NCI-H2107 (cell line): ENCODE measurements at regions not wholly inside any gene's neighbourhood (a gene's known extent, or its start where the extent isn't known, plus 50 kb on each side); places are given as distances from the start of the nearest gene placed in this dataset.
"Not testable (repeated sequence)": the region's sequence is repeated elsewhere in the genome, so short reads cannot be mapped to it uniquely, and the experiment has no call there.

Source experiments
- DNase-seq: peaks from one replicate; lab custom pipeline; 2025; lab: John Stamatoyannopoulos, UW

DNA sequence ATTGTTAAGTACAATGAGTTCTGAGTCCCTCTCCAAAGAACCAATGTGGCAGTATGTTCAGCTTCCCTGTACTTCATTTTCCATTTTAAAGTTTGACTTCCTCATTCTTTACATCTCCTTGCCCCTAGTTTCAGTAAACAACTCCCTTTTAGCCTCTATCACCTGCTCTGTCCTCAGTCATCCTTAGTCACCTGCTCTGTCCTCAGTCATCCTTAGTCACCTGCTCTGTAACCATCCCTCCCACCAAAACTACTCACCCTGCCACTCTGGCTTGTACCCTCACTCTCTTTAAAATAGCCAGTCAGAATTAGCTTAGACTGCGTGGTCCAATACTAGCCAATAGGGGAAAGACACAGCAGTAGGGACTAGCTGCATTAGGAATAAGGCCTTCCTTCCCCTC lies 259.9 kb upstream of the TBL1XR1 start:
- not testable (repeated sequence) for DNase-seq

DNA sequence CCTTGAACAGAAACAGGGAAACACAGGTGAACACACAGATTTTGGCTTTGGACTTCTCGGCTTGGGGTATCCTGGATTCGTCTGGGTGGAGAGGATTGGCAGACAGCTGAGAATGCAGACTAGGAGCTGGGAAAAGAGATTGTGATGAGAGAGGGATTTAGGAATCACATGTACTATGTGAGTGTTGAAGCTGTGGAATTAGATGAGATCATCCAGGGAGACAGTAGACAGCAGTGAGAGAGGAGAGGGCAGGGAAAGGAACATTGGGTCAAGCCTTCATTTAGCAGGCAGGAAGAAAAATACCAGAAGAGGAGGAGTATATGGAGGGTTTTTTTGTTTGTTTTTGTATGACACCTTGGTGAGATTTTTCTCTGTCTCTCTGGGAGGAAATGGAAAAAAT lies 262.1 kb upstream of the TBL1XR1 start:
- DNase-seq = no peak

DNA sequence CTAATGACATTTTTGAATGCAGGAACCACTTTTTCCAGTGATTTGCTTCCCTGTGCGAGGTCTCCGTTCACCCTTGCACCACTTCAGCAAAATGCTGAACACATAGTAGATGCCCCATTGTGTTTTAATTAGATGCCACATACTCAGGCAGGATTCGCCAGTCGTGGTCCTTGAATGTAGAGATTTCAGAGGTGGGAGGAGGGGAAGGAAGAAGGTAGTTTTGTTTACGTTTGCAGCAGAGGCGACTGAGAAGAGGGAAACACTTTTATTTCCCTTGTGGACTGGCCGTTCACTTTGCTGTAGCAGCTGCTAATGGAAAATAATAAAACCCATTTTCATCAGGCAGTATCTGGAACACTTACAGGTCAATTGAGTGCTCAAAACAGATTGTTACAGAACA lies 262.8 kb upstream of the TBL1XR1 start:
- no peak for DNase-seq

DNA sequence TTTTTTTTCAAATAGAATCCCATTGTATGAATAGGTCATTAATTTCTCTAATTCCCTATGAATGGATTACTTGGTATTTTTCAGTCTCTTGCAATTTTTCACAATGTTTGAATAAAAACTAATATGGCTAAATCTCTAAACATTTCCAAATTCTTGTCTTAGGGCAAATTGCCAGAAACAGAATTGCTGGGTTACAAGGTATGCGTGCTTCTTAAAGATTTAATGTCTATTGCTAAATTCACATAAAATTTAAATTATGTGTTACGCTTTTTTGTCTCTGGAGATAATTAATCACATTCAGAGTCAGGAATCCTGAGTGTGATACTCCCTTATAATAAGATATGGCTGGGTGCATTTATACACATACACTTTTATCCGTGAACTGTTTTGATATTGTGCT lies 264.5 kb upstream of the TBL1XR1 start:
- no peak for DNase-seq

DNA sequence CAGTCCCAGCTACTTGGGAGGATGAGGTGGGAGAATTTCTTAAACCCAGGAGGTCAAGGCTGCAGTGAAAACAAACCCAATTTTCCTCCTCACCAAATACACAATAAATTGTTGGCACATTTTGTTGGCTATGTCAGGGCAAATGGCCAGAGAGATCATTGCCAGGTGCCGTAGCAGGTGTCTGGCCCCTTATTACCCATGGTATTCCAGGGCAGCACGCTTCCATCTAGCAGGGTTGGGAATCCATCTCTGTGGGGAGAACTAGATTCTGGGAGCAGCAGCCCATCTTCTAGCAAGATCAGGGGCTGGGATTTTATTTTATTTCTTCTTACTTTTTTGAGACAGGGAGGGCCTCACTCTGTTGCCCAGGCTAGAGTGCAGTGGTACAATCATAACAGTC lies 266.1 kb upstream of the TBL1XR1 start:
- not testable (repeated sequence) for DNase-seq

DNA sequence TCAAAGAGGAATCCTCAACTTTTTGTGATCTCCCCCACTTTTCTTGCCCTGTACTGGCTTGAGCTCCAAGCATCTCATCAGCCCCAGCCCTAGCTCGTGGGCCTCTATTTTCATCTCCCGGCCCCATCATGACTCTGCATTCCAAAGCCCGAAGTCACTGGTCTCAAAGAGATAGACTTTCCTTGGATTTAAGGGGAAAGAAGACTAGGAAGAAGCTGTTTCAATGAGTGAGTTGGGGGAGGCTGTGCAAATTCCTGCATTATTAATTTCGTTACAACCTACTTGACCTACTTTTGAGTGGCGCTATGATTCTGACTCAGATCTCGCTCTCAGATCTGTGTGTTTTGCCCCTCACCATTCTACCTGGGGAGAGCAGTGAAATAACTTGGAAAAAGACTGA lies 266.6 kb upstream of the TBL1XR1 start:
- DNase-seq = no peak

DNA sequence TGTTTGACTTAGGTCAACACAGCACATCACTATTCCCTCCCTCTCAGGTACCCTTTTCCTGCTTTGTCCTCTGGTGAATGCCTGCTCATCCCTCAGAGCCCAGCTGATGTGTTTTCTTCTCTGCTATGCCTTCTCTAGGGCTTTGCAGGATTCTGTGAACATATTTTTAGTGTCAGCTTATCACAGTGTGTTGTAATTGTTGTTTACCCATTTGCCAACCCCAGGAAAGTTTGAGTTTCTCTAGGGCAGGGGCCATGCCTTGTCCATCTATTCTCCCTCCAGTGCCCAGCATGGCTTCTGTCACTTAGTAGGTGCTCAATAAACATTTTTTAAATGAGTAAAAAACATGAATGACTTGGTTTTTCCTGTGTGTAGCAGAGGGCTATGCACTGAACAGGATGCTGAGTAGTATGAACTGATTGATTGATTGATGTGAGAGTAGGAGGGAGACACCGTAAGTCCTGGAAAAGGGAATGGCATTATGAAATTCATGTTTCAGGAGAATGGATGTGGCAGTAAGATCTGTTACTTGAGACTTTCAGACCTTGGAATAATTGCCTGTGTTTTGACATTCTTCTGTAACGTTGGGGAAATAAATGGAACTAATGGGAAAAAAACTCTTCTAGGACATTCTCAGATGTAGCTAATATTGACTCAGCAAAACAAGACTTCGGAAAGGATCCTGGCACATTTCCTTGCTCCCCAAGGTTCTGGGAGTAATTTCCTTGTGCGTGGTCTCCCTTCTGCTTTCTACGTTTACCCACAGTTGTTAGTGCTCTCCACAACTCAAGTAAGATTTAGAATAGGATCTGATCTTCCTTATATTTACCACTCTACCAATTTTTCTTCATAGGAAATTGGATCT lies 267.3 kb upstream of the TBL1XR1 start:
- DNase-seq = no peak

DNA sequence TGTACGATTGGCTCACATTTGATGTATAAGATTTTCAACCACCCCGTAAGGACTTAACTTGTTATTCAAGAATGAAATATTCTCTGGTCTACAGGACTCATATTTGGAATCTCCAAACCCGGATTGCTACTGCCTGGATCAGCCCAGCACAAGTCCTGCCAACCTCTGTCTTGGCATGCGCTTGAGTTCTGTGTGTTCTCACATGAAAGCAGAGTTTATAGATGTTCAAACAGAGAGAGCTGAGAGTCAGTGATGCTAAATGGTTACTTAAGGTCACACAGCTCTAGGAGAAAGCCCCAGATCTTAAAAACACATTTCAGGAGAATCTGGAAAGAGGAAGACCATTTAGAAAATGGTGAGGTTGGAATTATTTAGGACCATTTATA lies 268.0 kb upstream of the TBL1XR1 start:
- no peak for DNase-seq

DNA sequence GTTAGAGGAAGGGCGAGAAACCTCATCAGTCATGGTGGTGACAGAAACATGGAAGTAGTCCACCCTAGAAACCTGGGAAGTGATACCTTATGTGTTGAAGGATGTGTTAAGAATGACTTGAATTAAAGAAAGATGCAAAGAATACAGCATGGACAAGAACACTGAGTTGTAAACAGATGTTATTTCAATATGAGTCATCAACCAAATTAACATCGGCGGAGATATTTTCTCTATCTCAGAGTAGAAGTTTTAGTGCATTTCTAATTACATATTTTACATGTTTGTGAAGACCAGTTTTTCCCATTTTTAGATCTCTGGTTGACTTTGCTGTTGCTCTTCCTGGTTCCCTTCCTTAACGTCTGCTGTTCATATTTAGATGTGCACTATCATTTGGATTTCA lies 268.8 kb upstream of the TBL1XR1 start:
- DNase-seq = no peak

DNA sequence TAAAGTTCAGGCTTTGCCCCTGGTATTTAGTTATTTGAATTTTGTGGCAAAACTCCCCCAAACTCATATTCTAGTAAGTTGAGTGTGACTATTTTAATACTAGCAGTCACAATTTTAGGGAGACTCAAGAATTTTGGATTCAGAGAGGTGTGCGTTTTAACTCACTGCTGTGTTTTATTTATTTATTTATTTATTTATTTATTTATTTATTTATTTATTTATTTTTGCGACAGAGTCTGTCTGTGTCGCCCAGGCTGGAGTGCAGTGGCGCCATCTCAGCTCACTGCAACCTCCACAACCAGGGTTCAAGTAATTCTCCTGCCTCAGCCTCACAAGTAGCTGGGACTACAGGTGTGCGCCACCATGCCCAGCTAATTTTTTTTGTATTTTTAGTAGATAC lies 269.3 kb upstream of the TBL1XR1 start:
- not testable (repeated sequence) for DNase-seq

DNA sequence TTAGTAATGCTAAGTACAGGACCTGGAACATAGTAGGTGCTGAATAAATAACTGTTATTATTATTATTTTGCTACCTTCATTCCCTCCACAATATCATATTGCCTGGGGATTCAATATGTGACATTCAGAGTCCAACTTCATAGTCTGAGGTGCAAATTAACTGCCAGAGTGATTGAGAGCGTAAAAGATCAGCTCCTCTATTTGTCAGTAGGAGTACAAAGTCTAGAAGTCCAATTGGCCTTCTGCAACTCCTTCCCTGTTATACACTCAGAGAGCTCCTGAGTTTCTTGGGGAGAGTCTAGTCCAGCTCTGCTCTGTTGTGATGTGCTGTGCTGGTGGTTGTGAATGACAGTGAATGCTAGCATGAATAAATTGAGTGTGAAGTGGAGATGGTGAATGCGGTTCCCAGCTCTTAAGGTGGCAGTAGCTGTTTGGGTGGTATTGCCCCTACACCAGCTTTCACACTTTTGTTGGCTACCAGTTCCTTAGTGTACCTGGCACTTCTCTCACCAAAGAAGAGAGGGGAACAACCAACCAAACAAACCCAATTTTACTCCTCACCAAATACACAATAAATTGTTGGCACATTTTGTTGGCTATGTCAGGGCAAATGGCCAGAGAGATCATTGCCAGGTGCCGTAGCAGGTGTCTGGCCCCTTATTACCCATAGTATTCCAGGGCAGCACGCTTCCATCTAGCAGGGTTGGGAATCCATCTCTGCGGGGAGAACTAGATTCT lies 270.1 kb upstream of the TBL1XR1 start:
- no peak for DNase-seq

DNA sequence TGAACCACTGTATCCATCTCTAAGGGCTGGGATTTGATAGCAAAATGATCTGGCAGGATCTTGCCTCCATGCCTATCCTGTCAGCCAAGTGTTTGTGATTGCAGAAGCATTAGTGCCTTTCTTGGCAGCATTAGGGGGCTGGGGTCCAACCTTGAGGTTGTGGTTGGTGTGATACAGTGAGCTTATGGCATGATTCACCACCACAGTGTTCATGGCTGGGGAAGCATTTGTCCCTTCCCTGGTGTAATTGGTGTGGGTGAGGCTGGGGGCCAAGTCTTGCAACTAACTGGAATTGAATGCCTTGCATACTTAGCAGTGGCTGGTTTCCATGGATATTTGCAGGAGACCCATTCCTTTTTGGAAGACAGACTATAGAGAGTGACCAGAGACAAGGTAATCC lies 271.0 kb upstream of the TBL1XR1 start:
- no peak for DNase-seq

DNA sequence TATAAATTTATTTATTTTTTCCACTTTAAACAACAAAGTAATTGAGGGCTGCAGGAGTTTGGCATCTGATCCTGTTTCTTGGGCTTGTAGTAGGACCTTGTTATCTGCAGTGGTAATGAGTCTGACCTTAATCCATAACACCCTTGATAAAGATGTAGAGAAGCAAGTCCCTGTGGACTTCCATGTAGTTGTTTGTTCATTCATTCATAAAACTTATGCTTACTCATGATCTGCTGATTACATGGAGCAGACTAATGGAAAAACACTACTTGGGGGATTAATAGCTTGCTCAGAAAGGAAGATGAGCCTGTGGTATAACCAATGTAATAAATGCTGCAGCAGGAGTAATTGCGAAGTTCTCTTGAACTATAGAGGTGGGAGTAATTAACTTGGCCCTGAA lies 271.5 kb upstream of the TBL1XR1 start:
- DNase-seq = no peak

DNA sequence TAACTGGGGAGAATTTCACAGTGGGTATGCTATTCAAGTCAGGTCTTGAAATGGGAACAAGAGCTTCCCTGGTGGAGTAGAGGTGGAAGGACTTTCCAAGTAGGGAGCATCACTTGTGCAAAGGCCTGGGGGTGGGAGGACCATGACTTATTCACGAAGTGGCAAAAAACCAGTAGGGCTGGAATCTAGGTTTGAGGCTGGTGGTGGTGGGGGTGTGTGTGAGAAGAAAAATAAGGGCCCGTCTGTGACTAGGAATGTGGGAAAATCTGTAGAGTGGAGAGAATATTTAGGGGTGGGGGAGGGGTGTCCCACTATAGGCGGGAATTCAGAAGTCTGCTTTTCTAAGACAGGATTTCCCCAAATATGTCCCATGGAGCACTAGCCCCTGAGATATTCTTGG lies 271.9 kb upstream of the TBL1XR1 start:
- DNase-seq = no peak

DNA sequence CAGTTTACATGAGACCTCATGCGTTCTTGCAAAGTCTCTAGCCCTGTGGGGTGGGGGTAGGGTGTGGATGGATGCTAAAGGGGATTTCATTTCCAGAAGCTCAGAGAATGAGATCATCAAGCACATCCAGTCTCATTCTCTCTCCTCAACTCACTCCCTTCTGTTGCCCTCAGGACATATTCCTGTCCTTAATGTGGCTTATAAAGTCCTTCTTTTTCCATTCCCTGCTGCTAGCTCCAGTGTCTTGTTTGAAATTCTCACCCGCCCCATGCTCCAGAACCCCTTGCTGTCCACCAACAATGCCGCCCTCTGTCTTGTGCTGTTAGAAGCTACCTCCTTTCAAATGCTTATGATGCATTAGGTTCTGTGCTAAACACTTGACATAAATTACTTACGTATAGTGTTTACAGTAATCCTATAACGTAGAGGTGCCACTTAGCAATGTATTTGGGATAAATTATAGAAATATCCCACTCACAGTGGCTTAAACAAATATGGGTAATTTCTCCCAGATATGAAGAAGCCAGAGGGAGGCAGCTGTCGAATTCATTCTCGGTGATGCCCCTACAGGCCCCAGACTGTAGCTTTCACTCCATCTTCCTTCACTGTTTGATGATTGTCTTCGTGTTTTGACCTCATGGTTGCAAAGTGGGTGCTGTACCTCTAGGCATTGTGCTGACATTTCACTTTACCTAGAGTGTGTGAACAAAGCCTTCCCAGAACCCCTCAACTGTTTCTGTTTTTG lies 273.1 kb upstream of the TBL1XR1 start:
- DNase-seq = no peak

DNA sequence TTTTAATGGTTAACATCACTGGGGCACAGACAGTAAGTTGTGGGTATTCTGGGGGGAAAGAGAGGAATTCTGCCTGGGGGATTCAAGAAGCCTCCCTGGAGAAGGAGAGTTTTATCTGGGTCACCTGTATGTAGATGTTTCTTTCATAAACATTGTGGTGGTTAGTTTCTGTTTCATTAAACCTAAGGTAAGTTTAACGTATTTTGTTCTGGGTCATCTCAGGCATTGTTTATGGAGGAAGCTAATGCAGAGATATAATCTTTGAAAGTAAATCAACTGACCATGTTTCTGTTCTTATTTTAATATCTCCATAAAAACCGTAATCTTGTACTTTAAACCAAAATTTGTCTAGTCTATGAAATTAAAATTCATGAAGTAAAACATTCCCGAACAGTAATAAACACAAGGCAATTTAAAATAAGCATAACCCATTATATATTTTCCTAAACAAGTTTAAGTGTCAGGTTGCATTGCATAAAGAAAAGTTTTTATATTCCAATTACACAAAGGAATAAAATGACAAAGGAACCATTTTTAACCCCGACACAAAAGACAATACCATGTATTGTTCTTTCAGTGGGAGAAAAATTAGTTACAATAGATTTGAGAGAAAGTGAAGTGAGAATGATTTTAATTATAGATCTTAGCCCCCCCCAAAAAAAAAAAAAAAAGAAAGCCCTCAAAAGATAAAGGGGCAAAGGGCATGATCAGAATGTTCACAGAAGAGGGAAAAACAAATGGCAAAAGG lies 274.6 kb upstream of the TBL1XR1 start:
- no peak for DNase-seq

DNA sequence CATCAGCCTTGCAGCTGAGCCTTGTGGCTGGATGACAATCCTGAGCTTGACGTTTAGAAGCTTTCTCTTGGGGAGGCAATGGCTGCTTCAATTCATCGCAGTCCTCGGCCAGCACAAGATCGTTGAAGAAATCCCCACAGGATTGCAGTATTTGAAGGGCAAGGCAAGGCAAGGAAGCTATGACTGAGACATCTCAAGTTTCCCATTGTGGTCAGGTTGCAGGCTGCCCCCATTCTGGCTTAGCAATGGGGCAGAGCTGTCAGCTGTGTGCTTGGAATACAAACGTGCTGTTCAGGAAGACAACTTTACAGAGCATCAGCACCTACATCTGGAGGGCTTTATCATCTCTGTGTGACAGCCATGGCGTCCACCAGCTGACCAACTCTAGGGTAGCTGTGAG lies 275.9 kb upstream of the TBL1XR1 start:
- DNase-seq = no peak

DNA sequence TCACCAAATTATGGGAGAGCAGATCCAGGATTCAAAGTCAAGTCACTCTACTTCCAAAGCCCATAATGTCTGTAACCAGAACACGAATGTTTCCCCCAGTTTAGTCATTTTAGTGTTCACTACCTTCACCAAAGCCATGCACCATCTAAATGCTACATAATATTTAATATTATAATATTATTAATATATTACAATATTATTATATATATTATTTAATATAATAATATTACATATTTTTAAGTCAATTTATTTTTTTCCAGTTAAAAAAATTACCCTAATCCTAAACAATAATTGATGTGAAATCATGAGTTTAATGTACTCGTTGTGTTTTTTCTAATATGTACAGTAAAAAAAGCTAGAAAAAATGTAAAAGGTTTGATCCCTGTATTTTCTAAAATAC lies 276.6 kb upstream of the TBL1XR1 start:
- DNase-seq = no peak

DNA sequence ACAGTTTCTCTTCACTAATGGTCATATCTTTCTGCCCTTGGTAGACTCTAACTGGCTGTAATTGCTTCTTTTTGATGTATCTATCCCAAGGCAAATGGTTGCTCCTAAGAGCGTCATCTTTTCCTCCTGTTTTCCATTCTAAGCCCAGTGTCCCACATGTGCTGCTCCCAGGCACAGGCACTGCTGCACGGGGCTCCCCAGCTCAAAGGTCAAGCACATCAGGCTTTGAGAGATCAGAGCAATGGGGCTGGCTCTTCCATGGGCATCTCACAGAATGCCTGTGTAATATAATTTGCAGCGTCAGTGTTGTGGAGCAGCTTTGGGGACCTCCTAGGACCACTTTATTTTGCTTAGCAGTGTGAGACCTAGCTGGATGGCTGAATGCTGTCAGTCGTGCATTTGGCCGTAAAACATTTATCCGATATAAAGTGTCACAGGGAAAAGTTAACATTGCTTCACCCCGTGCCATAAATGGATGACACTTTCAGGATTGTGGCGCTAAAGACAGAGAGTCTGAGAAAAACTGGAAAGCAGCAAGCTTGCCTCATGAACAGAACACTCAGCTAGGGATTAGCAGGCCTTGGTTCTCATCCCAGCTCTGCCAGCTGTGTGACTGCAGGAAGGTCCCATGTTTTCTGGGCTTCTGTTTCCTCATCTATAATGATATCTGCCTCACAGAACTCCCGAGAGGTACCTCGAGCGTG lies 277.5 kb upstream of the TBL1XR1 start:
- DNase-seq = no peak

DNA sequence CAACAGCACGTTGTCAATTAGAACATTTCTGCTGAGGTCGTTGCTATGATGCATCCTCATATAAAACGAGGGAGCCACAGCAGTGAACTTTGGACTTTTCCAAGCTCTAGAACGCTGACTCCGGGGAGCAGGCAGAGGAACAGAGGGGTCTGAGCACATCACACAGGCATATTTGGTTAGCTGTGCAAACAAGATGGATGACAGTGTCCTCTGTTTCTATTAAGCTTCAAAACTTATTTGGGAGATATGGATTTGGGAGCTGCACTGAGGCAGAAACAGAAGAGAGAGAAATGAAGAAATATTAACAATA lies 278.0 kb upstream of the TBL1XR1 start:
- no peak for DNase-seq

DNA sequence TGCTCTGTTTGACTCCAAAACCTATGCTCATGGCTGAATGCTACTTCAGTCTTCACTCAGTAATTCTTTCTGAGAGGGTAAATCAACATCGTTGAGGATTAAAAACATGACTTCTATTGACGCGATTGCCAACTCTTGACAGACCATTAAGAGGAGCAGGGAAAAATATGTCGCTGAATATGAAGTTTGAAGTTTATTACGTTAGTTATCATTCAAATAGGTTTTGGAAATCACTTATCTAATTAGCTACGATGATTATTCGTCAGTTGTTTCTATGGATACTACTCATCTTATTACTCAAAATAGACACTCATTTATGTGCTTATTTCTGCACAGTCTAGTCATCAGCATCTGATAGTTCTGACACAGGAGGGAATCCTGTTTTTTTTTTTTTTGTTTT lies 279.2 kb upstream of the TBL1XR1 start:
- DNase-seq = no peak
